HG03060 (cell line): ENCODE measurements at regions not wholly inside any gene's neighbourhood (a gene's known extent, or its start where the extent isn't known, plus 50 kb on each side); places are given as distances from the start of the nearest gene placed in this dataset.

Source experiments
- ATAC-seq: cut with Tn5 transposase; IDR thresholded peaks from one replicate; pipeline ENCODE4 v1.9.1; 2021; ENCODE audit warnings: low read depth, moderate number of reproducible peaks; ENCODE audit not compliant: unreplicated experiment

DNA sequence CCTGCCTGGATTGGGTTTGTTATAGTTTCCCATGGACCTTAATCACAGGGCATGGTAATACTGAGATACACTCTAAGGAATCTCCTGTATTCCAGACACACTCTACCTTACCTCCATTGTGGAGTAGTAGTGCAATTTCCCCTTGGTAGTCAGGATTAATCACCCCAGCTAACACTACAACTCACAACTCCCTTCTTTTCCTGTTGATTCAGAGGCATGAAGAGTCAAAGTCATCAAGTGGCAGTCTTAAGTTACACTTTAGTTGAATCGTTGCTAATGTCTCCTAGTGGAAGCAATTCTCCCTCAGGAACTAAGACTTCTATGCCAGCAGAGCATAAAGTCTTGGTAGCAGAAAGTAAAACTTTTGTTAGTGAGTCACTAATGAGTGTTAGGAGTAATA is 122.7 kb upstream of the APC start:
- no peak for ATAC-seq

DNA sequence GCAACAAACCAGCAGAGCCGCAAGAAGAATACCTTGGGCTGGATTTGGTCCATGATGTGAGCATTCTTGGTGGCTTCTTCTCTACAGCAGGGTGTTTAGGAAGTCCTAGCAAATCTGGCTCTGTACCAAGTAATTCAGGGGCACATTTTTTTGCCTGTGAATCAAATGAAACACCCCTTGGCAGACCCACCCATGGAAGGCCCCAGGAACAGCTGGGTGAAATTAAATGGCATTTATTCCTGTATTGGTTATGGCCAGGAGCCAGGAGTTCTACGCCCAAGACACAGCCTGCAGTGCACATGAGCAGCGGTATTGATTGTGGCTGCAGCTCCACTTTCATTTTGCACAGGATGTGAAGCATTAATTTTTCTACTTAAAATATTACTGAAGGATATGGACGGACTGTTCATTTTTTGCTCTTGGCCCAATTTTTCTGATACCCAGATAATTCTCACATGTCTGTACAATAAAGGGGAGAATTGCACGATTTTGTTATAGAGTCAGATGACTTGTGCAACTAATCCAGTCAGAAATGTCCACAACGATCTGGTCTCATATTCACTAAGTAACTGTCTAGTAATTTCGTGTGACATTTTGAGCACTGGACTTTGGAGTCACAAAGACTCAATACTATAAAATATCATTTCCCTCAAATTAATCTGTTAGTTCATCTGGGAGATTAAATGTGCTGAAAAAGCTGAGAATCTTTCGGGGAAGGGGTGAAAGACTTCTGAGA is 120.7 kb upstream of the APC start:
- ATAC-seq, result no peak

DNA sequence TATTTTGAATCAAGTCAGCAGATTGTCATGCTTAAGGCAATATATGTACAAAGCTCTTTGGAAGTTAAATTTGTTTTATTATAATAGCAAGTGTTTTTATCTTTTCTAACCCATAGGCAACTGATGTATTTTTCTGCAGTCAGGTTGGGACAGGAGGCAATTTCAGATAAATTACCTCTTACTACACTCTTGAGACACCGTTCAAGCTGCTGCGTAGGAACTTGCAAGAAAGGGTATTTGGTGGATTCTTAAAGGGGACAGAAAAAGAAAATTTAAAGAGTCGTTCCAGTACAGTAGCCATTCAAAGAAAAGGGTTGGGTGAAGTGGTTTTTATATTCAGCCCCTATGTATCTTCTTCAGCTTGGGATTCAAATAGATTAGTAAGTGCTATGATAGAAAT is 112.4 kb upstream of the APC start:
- no peak for ATAC-seq

DNA sequence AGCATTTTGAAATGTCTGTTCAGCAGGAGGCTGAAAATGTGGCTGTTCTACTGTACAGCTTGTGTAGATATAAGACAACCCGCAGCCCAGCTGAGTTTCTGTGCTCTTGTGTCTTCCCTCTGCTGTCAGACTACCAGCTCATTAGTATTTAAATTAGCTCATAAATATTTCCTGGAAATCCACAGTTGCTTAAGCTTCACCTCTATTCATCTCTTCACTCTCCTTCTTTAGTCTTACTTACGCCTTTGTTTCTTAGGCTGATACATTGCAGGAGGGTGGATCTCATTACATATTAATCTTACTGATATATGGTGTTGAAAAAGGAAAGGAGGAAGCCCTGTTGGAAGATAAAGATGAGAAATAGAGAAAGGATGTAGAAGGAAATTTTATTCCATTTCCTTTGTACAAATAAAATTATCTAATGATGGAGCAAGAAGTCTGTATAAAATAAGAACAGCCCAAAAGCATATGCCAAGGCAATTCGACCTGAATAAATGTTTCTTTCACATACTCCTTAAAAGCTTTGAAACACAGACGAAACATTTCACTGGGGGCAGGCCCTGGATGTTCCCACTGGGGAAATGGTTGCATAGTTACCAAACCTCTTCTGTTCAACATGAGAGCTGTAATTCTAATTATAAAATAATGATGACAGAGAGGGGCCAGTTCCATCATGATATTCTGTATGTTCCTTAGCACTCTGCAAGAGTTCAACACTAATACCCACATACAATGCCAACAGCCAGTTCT is 111.8 kb upstream of the APC start:
- no peak for ATAC-seq

DNA sequence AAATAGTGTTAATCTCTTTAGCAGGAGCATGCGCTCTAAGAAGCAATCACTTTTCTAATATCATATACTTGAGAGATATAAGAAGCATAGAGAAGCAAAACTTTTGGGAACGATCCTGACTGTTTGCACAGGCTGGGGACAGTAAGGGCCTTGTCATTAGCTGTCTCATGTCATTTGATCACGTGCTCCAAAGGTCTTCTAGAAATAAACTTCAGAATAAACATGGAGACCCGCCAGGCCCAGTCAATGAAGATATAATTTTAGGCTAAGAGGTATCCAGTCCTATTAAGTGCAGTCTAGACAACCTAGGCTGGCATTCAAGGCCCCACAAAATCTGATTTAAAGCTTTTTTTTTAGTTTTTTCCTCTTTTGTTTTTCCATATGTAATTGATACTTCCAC is 111.0 kb upstream of the APC start:
- ATAC-seq, result no peak

DNA sequence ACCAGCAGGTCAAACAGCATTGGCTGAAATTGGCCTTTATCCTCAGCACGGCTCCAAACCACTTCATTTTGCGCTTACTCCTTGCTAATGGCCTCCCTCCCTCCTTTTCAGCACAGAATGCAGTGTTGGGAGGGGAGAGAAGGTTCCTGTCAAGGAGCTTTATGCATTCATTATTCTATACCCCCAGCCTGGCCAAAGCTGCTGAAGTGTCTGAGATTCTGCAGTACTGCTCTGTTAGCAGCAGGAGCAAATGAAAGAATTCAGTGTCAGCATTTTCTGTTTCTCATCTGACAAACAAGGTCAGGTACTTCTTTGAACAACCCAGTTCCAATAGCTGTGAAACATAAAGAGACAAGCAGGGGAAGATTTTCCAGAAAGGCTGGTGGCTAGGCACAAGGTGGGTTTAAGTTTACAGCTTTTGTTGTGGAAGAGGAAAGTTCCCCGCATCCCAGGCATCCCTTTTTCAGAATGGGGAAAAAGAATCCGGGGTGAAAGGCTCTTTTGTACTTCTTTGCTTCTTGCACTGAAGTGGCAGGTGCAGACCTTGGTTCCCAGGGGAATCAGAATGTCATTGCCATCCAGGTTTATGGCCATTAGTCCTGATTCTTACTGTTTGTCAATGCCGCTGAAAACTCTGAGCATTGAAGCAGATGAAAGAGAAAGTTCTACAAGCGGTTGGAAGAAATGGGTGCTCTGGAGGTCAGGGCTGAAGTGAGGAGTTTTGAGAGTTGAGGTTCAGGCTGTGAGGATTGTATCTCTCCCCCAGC is 109.3 kb upstream of the APC start:
- no peak for ATAC-seq

DNA sequence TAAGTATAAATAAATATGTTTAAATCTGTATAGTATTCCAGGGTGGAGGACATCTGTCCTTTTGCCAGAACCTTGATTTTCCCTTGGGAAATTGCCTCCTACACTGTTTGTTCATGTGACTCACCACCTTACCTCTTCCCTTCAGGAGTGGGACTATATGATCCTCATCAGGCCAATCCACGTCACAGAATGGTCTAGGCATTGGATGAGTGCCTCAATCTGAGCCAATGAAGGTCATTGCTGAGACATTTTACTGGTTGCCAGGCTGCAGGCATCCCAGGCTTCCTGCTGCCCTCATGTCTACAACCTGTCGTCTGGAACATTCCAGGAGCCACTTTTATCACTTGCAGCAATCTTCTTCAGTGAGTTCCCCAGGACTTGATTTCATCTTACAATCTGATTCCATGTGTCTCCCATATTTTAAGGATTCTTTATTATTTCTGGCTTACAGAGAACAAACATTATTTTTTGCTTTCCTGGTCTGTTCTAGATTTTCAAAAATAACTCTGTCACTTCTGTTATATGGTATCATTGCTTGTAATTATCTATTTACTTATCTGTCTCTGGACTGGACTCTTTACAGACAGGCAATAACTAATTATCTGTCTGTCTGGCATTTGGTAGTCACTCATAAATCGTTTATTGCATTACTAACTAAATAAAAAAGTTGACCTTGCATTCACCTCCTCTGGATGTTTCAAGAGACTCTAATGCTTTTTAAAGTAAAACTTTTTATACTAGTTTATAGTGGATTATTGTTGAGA is 107.3 kb upstream of the APC start:
- no peak for ATAC-seq

DNA sequence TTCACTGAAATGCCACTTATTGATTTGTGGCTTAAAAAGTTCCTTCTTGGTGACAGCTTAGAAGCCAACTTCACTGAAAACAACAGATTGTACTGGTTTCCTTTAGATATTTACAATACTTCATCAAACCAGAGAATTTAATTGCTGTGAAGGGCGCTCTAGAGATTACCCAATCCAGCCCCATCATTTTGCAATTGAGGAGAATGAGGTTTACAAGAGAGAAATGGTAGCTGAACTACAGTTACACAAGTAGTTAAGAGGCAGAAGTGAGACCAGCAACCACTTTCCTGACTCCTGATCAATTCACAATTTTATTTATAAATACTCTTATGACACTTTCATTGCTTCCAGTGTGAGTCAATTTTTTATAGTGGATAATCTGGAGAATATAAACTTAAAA is 103.5 kb upstream of the APC start:
- ATAC-seq, result no peak

DNA sequence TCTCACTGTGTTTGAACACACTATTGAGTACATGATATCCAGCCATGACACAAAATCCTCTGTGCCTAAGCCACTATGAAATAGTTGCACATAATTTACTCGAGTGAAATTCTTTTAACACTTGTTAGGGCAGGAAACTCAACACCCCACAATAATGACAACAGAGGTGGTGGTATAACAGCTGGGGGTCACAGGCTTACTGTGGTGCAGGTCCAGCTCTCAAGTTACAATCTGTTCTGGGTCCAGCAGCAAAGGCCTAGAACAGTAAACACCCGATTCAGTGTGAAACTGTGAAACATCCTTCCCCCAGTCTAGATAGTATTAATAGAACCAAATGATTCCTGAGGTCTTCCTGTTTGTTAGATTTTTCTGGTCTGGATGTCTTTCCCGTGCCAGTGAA is 102.9 kb upstream of the APC start:
- no peak for ATAC-seq

DNA sequence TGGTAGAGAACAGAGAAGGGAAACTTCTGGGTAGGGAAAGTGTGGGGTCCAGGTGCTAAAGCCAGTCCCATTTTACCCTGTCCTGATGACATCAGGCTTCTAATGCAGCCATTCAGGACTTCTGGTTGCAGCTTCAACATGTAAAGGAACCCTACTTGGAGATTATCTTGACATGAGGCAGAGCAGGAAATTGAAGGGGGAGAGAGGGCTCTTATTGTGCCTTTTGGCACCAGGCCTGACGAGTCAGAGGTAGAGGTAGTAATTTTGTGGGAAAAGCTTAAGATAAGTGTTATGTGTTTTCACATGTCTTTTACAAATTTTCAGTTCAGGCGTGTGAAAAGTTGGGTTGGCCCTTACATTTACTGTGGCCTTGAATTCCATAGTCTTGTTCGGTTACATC is 102.4 kb upstream of the APC start:
- no peak for ATAC-seq

DNA sequence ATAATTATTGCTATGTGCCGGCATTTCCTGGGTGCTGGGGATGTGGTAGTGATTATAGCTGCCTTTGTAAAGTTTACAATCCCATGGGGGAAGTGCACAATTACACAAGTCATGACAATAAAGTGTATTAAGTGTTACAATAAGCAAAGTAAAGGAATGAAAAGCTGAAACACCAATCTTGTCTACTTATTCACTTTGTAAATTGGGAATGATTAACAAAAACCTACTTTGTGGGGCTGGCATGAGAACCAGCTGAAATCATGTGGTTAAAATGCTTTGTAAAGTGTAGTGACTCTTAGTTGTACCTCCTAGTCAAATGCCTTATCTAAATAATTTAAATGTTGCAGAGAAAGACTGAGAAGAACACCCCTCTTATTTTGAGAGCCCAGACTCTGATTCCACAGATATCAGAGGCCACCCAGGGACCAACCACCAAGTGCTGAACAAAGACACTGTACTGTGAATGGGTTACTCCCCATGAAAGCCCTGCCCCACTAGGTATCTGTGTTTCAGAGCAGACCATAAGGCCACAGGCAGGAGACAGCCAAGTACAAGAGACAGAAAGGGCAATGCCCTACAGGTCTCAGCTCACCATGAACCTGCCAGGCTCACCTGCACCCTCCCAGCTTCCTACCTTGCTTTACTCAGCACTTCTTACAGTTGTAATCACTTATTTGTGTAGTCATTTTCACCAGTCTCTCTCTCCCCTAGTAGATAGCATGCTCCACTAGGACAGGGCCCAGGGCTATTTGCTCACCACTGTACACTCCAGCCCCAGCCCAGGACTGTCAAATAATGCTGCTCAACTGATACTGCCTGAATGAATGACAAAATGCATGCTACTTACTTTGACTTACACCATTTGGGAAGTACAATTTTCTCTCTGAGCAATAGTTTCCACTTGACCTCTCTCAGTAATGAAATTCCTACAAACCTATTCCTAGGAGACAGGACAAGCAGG is 101.6 kb upstream of the APC start:
- no peak for ATAC-seq

DNA sequence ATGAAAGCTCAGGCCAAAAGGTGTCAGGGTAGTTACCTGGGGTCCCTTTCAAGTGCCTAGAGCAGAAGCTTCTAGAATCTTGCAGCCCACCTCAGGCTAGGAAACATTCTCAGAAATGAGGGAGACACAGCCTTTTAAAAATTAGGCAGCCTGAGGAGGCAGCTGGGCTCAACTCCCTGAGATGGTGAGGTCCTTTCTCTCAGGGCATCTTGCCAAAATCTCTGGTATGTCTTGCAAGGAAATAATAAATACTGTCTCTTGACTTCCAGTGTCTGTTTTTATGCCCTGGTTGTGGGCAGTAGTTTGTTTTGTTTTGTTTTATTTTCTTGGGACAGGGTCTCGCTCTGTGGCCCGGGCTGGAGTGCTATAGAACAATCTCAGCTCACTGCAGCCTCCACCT is 100.9 kb upstream of the APC start:
- no peak for ATAC-seq

DNA sequence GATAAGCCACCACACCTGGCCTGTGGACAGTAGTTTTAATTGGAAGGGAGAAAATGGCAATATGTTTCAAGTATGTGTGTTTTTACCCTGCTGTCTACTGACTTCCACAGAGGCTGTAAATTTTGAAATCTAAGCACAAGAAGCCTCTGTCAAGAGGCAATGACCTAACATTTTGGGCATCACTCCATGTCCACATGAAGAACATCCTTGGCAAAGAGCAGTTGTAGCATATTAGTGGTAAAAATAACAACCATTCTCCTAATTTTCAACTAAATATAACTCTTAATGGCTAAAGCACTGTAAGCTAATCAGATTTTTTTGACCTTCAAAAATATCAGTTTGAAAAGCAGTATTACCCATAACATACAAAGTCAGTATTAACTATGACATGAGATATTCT is 100.3 kb upstream of the APC start:
- no peak for ATAC-seq

DNA sequence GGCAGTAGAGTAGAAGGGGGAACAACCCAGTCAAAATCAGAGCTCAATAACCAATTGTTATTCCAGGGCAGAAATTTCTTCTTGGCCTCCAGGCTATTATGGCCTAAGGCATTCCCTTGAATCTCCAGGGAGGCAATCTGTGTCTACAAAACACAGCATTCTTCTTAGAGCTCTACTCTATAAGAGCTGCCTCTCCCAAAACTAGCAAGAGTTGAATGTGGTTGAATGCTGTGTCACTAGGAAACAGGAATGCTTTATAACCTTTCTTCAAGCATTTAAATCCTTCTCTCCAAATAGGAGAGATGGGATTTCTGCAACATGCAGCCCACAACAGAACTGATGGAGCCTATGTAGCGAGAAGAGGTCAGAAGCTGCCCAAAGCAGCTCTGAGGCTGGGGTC is 97.1 kb upstream of the APC start:
- no peak for ATAC-seq

DNA sequence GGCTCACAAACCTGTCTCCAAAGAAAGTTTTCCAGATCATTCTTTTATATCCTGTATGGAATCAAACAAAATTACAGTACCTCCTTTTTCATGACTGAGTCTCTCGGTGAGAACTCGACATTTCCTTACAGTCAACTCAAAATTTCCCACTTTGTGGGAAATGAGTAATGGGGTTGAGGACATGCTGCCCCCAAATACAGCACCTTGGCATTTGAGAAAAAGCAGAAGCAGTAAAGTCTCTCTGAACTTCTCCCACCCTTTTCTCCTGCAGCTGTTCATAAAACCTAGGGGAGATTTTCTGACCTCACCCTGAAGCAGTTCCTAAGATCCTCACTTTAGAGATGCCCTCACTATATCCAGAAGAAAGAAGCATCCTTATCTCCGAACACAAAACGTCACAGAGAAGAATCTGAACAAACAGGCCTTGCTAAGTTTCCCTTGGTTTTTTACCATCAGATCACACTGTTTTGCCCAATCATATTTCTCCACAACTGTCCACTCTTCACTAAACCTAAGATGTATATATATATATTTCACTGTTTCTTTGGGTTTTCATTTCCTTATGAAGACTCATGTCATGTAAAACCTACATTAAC is 96.1 kb upstream of the APC start:
- no peak for ATAC-seq

DNA sequence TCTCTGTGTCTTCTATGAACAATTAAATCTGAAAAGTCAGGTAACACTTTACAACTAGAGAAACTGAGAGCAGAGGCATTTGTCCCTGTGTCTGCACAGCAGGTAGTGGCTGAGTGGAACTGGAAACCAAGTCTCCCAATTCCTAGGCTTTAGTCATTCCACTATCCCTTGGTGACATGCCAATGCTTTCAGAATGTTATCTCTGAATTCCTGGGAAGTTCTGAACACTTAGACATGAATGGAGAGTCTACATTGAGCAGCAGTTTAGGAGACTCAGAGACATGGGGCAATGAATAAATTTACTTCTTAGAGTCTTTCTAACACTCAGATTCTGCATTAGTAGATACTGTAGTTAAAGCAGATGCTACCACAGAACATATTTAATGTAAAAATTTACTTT is 94.8 kb upstream of the APC start:
- ATAC-seq, result no peak

DNA sequence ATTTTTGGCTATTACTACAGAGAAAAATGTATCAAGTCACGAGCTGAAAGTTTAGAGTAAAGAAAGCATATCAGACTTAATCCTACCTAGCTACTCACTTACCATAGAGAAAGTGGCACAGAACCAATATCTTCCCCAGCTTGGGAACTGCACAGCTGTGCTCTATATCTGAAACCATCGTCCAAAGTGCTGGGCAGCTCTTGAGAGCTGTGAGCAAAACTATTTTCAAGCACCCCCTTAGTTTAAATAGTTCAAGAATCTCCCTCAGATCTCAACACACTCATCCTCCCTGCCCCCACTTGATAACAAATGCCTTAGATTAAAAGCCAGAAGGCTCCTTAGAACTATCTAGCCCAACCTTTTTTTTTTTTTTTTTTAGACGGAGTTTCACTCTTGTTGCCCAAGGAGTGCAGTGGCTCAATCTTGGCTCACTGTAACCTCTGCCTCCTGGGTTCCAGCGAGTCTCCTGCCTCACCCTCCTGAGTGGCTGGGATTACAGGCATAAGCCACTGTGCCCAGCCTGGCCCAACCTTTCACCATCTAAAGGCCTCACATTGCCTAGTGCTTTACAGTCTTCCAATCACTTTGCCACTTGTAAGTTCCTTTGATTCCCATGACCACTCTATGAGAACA is 94.2 kb upstream of the APC start:
- ATAC-seq, result no peak

DNA sequence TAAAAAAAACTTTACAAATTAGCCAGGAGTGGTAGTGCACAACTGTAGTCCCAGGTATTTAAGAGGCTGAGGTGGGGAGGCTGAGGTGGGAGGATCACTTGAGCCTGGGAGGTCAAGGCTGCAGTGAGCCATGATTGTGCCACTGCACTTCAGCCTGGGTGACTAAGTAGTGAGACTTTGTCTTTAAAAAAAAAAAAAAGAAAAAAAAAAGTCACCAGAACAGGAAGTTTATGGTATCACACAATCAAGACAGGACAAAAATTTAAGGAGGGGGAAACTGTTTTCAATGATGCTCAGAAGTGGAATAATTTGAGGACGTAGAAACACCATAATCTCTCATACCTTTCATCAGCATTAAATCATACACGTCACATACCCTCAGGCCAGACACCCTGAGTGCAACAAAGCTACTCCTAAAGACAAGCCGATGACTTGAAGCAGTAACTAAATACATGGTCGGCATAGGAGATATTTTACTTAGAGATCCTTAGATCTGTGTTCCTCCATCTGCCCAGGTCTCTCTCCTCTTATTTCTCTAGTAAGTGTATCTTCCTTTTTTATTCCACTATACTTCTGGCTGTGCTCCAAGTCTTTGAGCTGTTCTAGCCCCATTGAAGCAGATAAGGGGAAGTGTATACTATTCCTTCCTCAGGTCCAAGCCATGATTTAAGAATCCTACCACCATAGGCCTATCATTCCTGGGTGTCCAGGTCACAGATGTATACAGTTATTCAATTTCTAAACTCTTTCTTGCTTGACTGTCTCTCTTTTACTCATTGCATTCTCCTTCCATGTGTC is 91.3 kb upstream of the APC start:
- ATAC-seq, result no peak
